ENCODE measurements at regions not wholly inside any gene's neighbourhood (a gene's known extent, or its start where the extent isn't known, plus 50 kb on each side); places are given as distances from the start of the nearest gene placed in this dataset.

- no peak for DNase-seq (ENCODE audit: low read depth in 2 of 2)
Measured at GRCh38 chr5:167725741-167726140, 565.7 kb upstream of the WWC1 start.

GRCh38 chr5:167726642-167727041 lies 564.8 kb upstream of the WWC1 start:
- no peak for DNase-seq (ENCODE audit: low read depth in 2 of 2)

GRCh38 chr5:167730121-167730520 lies 561.3 kb upstream of the WWC1 start:
- DNase-seq (ENCODE audit: low read depth in 2 of 2) = no peak

GRCh38 chr5:167730656-167731055 lies 560.8 kb upstream of the WWC1 start:
- no peak for DNase-seq (ENCODE audit: low read depth in 2 of 2)

GRCh38 chr5:167731951-167732350 lies 559.5 kb upstream of the WWC1 start:
- no peak for DNase-seq (ENCODE audit: low read depth in 2 of 2)

GRCh38 chr5:167732499-167732898 lies 558.9 kb upstream of the WWC1 start:
- no peak for DNase-seq (ENCODE audit: low read depth in 2 of 2)

GRCh38 chr5:167736992-167737391 lies 554.5 kb upstream of the WWC1 start:
- DNase-seq (ENCODE audit: low read depth in 2 of 2) = no peak

GRCh38 chr5:167743695-167744464 lies 547.6 kb upstream of the WWC1 start:
- no peak for DNase-seq (ENCODE audit: low read depth in 2 of 2)

GRCh38 chr5:167745868-167746267 lies 545.6 kb upstream of the WWC1 start:
- DNase-seq (ENCODE audit: low read depth in 2 of 2) = no peak

GRCh38 chr5:167750586-167750985 lies 540.9 kb upstream of the WWC1 start:
- DNase-seq (ENCODE audit: low read depth in 2 of 2) = no peak

GRCh38 chr5:167752936-167753335 lies 538.5 kb upstream of the WWC1 start:
- DNase-seq (ENCODE audit: low read depth in 2 of 2) = no peak

GRCh38 chr5:167753725-167754490 lies 537.5 kb upstream of the WWC1 start:
- no peak for DNase-seq (ENCODE audit: low read depth in 2 of 2)

GRCh38 chr5:167754501-167755021 lies 536.9 kb upstream of the WWC1 start:
- no peak for DNase-seq (ENCODE audit: low read depth in 2 of 2)

- DNase-seq (ENCODE audit: low read depth in 2 of 2) = no peak
Measured at GRCh38 chr5:167755420-167755819, 536.0 kb upstream of the WWC1 start.

GRCh38 chr5:167759057-167759821 lies 532.2 kb upstream of the WWC1 start:
- no peak for DNase-seq (ENCODE audit: low read depth in 2 of 2)

- no peak for DNase-seq (ENCODE audit: low read depth in 2 of 2)
Measured at GRCh38 chr5:167763772-167764171, 527.7 kb upstream of the WWC1 start.

GRCh38 chr5:167764641-167765289 lies 526.7 kb upstream of the WWC1 start:
- no peak for DNase-seq (ENCODE audit: low read depth in 2 of 2)

- DNase-seq (ENCODE audit: low read depth in 2 of 2) = no peak
Measured at GRCh38 chr5:167765352-167765751, 526.1 kb upstream of the WWC1 start.

GRCh38 chr5:167766957-167767356 lies 524.5 kb upstream of the WWC1 start:
- no peak for DNase-seq (ENCODE audit: low read depth in 2 of 2)

- no peak for DNase-seq (ENCODE audit: low read depth in 2 of 2)
Measured at GRCh38 chr5:167767795-167768194, 523.6 kb upstream of the WWC1 start.

GRCh38 chr5:167769846-167770413 lies 521.5 kb upstream of the WWC1 start:
- no peak for DNase-seq (ENCODE audit: low read depth in 2 of 2)

Data from stimulated activated CD4-positive, alpha-beta T cell treated with anti-CD3 and anti-CD28 coated beads, Interleukin-1b, Interleukin-23, amount 100 ng/mL, for 4 hours (primary cell).